ENCODE measurements at regions not wholly inside any gene's neighbourhood (a gene's known extent, or its start where the extent isn't known, plus 50 kb on each side); places are given as distances from the start of the nearest gene placed in this dataset.

DNA sequence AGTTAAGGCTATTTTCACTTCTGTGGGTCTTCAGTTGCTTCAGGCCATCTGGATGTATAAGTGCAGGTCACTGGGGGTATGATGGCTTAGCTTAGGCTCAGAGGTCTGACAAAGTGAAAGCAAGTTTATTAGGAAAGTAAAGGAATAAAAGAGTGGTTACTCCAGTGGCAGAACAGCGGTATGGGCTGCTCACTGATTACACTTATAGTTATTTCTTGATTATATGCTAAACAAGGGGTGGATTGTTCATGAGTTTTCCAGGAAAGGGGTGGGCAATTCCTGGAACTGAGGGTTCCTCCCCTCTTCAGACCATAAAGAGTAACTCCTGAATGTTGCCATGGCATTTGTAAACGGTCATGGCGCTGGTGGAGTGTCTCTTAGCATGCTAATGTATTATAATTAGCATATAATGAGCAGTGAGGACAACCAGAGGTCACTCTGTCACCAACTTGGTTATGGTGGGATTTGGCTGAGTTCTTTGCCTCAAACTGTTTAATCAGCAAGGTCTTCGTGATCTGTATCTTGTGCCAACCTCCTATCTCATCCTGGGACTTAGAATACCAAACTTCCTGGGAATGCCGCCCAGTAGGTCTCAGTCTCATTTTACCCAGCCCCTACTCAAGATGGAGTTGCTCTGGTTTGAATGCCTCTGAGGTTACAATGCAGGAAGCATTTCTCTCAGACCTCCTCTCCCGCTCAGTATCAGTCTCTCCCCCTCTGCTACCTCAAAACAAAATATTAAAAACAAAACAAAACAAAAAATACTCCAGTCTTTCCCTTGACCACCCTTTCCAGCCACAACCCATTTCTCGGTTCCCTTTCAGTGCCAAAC lies 71.3 kb upstream of the SLC22A11 start:
- Histone ChIP-seq H3K4me2 (ENCODE audit: low read depth, low read length, poor library complexity, severe bottlenecking) (no peak overlapping the region), H2AFZ (ENCODE audit: low read length) (no peak overlapping the region), H3K27ac (ENCODE audit: low read length) (no peak overlapping the region), H3K4me1 (ENCODE audit: low read length) (no peaks in the 10 kb centered on the region), H3K4me3 (ENCODE audit: low read length) (no peak overlapping the region), H3K9ac (ENCODE audit: low read length) (no peak overlapping the region), H3K27me3 (ENCODE audit: low read length) (no peaks in the 10 kb centered on the region), H3K36me3 (ENCODE audit: insufficient read depth, low read length) (no peaks in the 10 kb centered on the region), H3K9me2 (replicated peaks; ENCODE audit: insufficient read depth, low read length) (no peaks in the 10 kb centered on the region), H3K9me3 (ENCODE audit: low read length) (no peaks in the 10 kb centered on the region), H3K79me2 (ENCODE audit: low read length) (no peaks in the 10 kb centered on the region), H4K20me1 (ENCODE audit: insufficient read depth, low read depth, low read length) (no peaks in the 10 kb centered on the region)
- DNase-seq, result no peak

DNA sequence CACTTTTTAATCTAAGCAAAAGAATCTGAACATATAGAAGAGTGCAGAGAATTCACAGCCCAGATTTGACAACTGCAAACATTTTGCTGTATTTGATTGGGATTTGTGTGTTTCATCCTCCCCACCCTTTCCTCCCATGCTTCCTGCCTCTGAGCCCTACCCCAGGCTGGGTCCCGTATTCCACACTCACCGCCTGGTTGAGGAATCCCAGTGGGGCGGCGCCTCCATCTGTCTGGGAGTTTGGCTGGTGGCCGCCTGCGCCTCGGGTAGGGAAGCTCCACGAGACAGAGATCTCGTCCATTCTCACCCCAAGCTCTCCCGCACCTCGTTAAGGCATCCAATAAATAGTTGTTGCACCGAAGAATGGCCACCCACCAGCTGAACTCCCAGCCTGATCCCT lies 70.7 kb upstream of the SLC22A11 start:
- Histone ChIP-seq H3K4me1 (ENCODE audit: low read length) (no peaks in the 10 kb centered on the region), H3K27ac (ENCODE audit: low read length) (no peak overlapping the region), H4K20me1 (ENCODE audit: insufficient read depth, low read depth, low read length) (no peaks in the 10 kb centered on the region), H3K9ac (ENCODE audit: low read length) (no peak overlapping the region), H3K36me3 (ENCODE audit: insufficient read depth, low read length) (no peaks in the 10 kb centered on the region), H3K79me2 (ENCODE audit: low read length) (no peaks in the 10 kb centered on the region), H3K4me3 (ENCODE audit: low read length) (no peak overlapping the region), H2AFZ (ENCODE audit: low read length) (no peak overlapping the region), H3K27me3 (ENCODE audit: low read length) (no peaks in the 10 kb centered on the region), H3K9me2 (replicated peaks; ENCODE audit: insufficient read depth, low read length) (no peaks in the 10 kb centered on the region), H3K4me2 (ENCODE audit: low read depth, low read length, poor library complexity, severe bottlenecking) (no peak overlapping the region), H3K9me3 (ENCODE audit: low read length) (no peaks in the 10 kb centered on the region)
- DNase-seq, result no peak

DNA sequence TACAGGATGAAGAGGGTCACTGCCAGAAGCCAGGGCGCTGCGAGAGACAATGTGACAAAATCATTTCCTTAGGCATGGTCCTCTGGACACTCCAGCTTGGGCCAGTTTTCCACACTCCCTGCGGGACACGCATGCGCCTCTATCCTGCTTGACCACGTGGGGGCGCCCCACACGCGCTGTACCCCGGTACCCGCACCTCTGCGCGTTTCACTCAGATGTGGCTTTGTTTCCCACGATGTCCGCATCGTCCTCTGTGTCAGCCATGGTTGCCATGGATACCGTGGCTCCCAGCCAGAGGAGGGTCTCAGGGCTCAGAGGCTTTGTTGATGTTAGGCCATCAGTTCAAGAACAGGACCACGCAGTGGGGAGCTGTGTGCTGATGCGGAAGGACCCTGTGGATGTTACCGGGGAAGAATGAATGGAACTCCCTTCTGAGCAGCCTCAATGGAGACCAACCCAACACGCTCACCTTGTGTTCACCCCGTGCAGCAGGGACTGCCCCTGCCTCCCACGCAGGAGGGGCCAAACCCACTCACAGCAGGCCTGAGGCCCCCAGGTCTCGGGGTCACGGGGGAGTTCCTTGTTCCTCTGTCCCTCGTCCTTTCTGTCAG lies 65.8 kb upstream of the SLC22A11 start:
- no peak overlapping the region for H3K27ac ChIP-seq (ENCODE audit: low read length)
- peak; percentile 72 for DNase-seq

DNA sequence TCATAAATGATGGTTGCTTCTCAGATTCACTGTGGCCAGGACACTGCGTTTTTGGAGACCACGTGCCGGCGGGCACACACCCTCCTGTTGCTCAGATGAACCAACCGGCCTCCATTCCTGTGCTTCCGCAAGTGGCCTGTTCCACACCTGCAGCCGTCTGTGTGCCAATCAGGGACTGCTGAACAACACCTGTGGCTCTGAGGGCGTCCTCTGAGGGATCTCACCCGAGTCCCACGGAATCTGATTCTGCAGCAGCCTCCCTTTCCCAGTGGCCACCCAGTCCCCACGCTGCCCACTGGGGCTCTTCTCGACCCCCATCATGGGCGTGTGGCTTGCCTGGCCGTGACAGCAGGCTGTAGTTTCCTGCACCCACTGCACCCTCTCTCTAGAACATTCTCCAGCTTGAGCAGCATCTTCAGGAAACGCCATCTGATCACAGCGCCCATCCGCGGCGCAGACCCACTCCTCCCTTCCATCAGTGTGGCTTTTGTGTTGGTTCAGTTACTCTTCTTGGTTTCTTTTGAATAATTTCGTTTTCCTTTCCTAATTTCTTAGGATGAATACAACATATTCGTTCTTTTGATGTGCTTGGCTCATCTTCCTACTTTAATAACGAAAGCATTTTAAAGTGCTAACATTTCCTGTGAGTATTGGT lies 65.1 kb upstream of the SLC22A11 start:
- Histone ChIP-seq H2AFZ (ENCODE audit: low read length) (no peak overlapping the region), H3K27me3 (ENCODE audit: low read length) (no peaks in the 10 kb centered on the region), H3K4me2 (ENCODE audit: low read depth, low read length, poor library complexity, severe bottlenecking) (no peak overlapping the region)

More for the DNA sequence above, 65.8 kb upstream of the SLC22A11 start:
- Histone ChIP-seq H2AFZ (ENCODE audit: low read length) (no peak overlapping the region), H3K4me2 (ENCODE audit: low read depth, low read length, poor library complexity, severe bottlenecking) (no peak overlapping the region), H3K9ac (ENCODE audit: low read length) (no peak overlapping the region), H3K27me3 (ENCODE audit: low read length) (no peaks in the 10 kb centered on the region), H3K9me2 (replicated peaks; ENCODE audit: insufficient read depth, low read length) (no peaks in the 10 kb centered on the region), H3K4me3 (ENCODE audit: low read length) (no peak overlapping the region), H3K36me3 (ENCODE audit: insufficient read depth, low read length) (no peaks in the 10 kb centered on the region), H4K20me1 (ENCODE audit: insufficient read depth, low read depth, low read length) (no peaks in the 10 kb centered on the region), H3K79me2 (ENCODE audit: low read length) (no peaks in the 10 kb centered on the region), H3K9me3 (ENCODE audit: low read length) (no peaks in the 10 kb centered on the region), H3K4me1 (ENCODE audit: low read length) (no peaks in the 10 kb centered on the region)

DNA sequence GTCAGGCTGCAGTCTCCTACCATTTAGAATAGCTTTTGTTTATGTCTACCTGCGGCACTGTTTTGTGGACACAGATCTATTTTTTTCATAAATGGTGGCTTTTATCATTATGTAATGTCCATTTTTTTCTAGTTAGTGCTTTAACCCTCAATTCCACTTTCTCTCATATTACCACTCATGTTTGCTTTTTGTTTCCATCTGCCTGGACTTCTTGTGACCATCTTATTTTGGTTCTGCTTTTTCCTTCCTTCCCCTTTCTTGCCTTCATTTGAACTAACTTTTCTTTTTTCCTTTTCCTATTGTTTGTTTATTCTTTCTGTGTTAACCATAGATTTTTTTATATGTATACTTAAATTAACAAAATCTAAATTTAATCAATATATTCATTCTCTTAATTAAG lies 63.2 kb upstream of the SLC22A11 start:
- H3K27ac ChIP-seq (ENCODE audit: low read length), result no peak overlapping the region

More for the DNA sequence above, 65.1 kb upstream of the SLC22A11 start:
- H3K4me1 ChIP-seq (ENCODE audit: low read length), result no peaks in the 10 kb centered on the region
- no peak for DNase-seq
- H3K79me2 ChIP-seq (ENCODE audit: low read length), result no peaks in the 10 kb centered on the region
- H3K27ac ChIP-seq (ENCODE audit: low read length), result no peak overlapping the region
- no peaks in the 10 kb centered on the region for H3K9me3 ChIP-seq (ENCODE audit: low read length)
- no peak overlapping the region for H3K4me3 ChIP-seq (ENCODE audit: low read length)
- no peaks in the 10 kb centered on the region for H4K20me1 ChIP-seq (ENCODE audit: insufficient read depth, low read depth, low read length)
- H3K36me3 ChIP-seq (ENCODE audit: insufficient read depth, low read length), result no peaks in the 10 kb centered on the region
- H3K9ac ChIP-seq (ENCODE audit: low read length), result no peak overlapping the region
- H3K9me2 ChIP-seq (replicated peaks; ENCODE audit: insufficient read depth, low read length), result no peaks in the 10 kb centered on the region

DNA sequence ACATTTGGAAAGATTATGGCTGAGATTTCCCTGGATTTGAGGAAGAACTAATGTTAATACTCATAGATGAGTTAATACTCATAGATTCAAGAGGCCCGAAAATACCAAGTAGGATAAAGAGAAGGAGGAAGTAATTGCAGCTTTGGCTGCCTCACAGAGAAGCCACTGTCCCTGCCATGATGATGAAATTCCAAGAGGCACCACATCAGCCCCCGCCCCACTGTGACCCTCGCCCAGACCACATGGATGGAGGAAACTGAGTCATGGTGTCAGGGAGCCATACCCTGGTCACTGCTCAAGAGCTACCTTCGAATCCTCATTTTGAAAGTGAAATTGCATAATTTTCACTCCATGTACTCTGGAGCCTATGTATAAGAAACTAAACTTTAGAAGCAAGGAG lies 57.6 kb upstream of the SLC22A11 start:
- Histone ChIP-seq H3K36me3 (ENCODE audit: insufficient read depth, low read length) (no peaks in the 10 kb centered on the region), H3K27me3 (ENCODE audit: low read length) (no peaks in the 10 kb centered on the region), H3K79me2 (ENCODE audit: low read length) (no peaks in the 10 kb centered on the region), H3K4me1 (ENCODE audit: low read length) (no peaks in the 10 kb centered on the region), H3K9ac (ENCODE audit: low read length) (no peak overlapping the region), H3K9me3 (ENCODE audit: low read length) (no peaks in the 10 kb centered on the region), H3K4me3 (ENCODE audit: low read length) (no peak overlapping the region), H2AFZ (ENCODE audit: low read length) (no peak overlapping the region), H3K9me2 (replicated peaks; ENCODE audit: insufficient read depth, low read length) (no peaks in the 10 kb centered on the region), H3K27ac (ENCODE audit: low read length) (no peak overlapping the region), H4K20me1 (ENCODE audit: insufficient read depth, low read depth, low read length) (no peaks in the 10 kb centered on the region), H3K4me2 (ENCODE audit: low read depth, low read length, poor library complexity, severe bottlenecking) (no peak overlapping the region)
- no peak for DNase-seq

More for the DNA sequence above, 63.2 kb upstream of the SLC22A11 start:
- H3K9me3 ChIP-seq (ENCODE audit: low read length), result no peaks in the 10 kb centered on the region
- no peak overlapping the region for H2AFZ ChIP-seq (ENCODE audit: low read length)
- H3K4me3 ChIP-seq (ENCODE audit: low read length), result no peak overlapping the region
- no peaks in the 10 kb centered on the region for H4K20me1 ChIP-seq (ENCODE audit: insufficient read depth, low read depth, low read length)
- H3K36me3 ChIP-seq (ENCODE audit: insufficient read depth, low read length), result no peaks in the 10 kb centered on the region
- no peaks in the 10 kb centered on the region for H3K4me1 ChIP-seq (ENCODE audit: low read length)
- DNase-seq, result no peak
- H3K4me2 ChIP-seq (ENCODE audit: low read depth, low read length, poor library complexity, severe bottlenecking), result no peak overlapping the region
- no peaks in the 10 kb centered on the region for H3K27me3 ChIP-seq (ENCODE audit: low read length)
- no peak overlapping the region for H3K9ac ChIP-seq (ENCODE audit: low read length)
- H3K79me2 ChIP-seq (ENCODE audit: low read length), result no peaks in the 10 kb centered on the region
- H3K9me2 ChIP-seq (replicated peaks; ENCODE audit: insufficient read depth, low read length), result no peaks in the 10 kb centered on the region

DNA sequence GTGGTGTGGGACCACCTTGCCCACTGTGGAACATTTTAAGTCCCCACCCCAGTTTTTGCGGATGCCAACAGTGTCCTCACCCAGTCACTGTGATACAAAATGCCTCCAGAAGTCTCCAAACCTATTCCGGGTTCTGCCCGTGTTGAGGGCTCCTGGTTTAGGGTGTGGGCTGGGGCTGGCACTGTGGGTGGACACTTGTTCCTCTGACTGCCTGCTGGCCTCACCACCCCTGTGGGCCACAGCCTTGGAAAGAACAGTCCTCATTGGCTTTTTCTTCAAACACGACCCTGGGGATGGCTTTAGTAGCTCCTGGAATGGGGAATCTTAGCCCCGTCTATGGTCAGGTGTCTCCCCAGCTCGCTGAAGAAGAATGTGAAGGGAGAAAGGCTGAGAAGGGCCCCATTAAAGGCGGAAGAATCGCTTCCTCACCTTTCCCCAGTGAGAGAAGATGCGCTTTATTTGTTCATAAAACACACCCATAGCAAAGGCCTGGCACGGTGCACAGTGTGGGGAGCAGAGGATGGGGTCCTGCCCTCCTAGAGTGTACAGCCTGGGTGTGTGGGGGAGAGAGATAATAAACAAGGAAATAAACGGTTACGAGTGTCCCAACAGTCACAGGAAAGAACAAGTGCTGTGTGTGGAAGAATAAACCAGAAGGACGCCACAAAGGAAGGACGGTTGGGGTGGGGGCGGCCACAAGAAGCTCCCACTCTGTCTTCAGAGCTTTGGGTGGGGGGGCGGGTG lies 56.3 kb upstream of the SLC22A11 start:
- Histone ChIP-seq H3K27ac (ENCODE audit: low read length) (no peak overlapping the region), H3K9me3 (ENCODE audit: low read length) (no peaks in the 10 kb centered on the region), H2AFZ (ENCODE audit: low read length) (no peak overlapping the region), H3K9me2 (replicated peaks; ENCODE audit: insufficient read depth, low read length) (no peaks in the 10 kb centered on the region), H3K9ac (ENCODE audit: low read length) (no peak overlapping the region), H3K4me2 (ENCODE audit: low read depth, low read length, poor library complexity, severe bottlenecking) (no peak overlapping the region), H3K4me3 (ENCODE audit: low read length) (no peak overlapping the region), H3K27me3 (ENCODE audit: low read length) (no peaks in the 10 kb centered on the region), H4K20me1 (ENCODE audit: insufficient read depth, low read depth, low read length) (no peaks in the 10 kb centered on the region), H3K79me2 (ENCODE audit: low read length) (no peaks in the 10 kb centered on the region), H3K4me1 (ENCODE audit: low read length) (no peaks in the 10 kb centered on the region), H3K36me3 (ENCODE audit: insufficient read depth, low read length) (no peaks in the 10 kb centered on the region)
- peak; percentile 16 for DNase-seq
